Activated CD8-positive, alpha-beta T cell treated with anti-CD3 and anti-CD28 coated beads, Interleukin-2, amount 10 ng/mL, durations not matched to agents 7 days and 5 days (primary cell): ENCODE measurements at regions not wholly inside any gene's neighbourhood (a gene's known extent, or its start where the extent isn't known, plus 50 kb on each side); places are given as distances from the start of the nearest gene placed in this dataset.
"Not testable (repeated sequence)": the region's sequence is repeated elsewhere in the genome, so short reads cannot be mapped to it uniquely, and the experiment has no call there.

Experiments
- ATAC-seq: fragments of 150-1000 bp; cut with Tn5 transposase; one replicate; pipeline ENCODE4 v1.10.0; 2021; ENCODE audit warnings: moderate library complexity
- CTCF ChIA-PET: fragments of 350-600 bp; sonication (Branson Sonifier 250); formaldehyde crosslinking; loops from one replicate; lab custom pipeline; 2021; ENCODE audit warnings: antibody characterized with exemption; lab: Charles Lee
- POLR2A ChIA-PET: fragments of 350-600 bp; sonication (Branson Sonifier 250); formaldehyde crosslinking; loops from one replicate; lab custom pipeline; 2021; ENCODE audit warnings: antibody characterized with exemption; lab: Charles Lee
- DNase-seq: peaks from one replicate; pipeline ENCODE4 v3.0.0-alpha.2; 2020
- H3K27ac Mint-ChIP-seq: one replicate; pipeline ENCODE4 v1.8.0; 2021; ENCODE audit warnings: mild to moderate bottlenecking, mixed read lengths
- H3K27me3 Mint-ChIP-seq: one replicate; pipeline ENCODE4 v1.8.0; 2021; ENCODE audit warnings: low read depth, mixed read lengths
- H3K36me3 Mint-ChIP-seq: one replicate; pipeline ENCODE4 v1.8.0; 2021; ENCODE audit warnings: low read depth, mixed read lengths
- H3K4me1 Mint-ChIP-seq: one replicate; pipeline ENCODE4 v1.8.0; 2021; ENCODE audit warnings: low read depth, mixed read lengths
- H3K4me3 Mint-ChIP-seq: one replicate; pipeline ENCODE4 v1.8.0; 2021; ENCODE audit warnings: mild to moderate bottlenecking, mixed read lengths
- H3K9me3 Mint-ChIP-seq: one replicate; pipeline ENCODE4 v1.8.0; 2022; ENCODE audit warnings: mixed read lengths; ENCODE audit not compliant: insufficient read depth

DNA sequence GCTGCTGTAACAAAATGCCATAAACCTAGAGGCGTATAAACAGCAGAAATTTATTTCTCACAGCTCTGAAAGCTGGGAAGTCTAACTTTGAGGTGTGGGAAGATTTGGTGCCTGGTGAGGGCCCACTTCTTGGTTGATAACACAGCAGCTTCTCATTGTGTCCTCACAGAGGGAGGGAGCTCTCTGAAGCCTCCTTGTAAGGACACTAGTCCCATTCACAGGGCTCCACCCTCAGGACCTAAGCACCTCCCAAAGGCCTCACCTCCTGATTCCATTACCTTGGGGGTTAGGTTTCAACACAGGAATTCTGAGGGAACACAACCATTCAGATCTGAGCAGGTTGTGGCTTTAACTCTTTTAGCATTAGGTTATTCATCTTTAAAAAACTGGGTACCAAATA lies 380.3 kb upstream of the ATP10A start:
- Mint-ChIP-seq H3K27me3 (no peaks in the 10 kb centered on the region), H3K36me3 (no peaks in the 10 kb centered on the region), H3K4me1 (no peaks in the 10 kb centered on the region), H3K4me3 (no peak overlapping the region), H3K27ac (no peak overlapping the region), H3K9me3 (no peaks in the 10 kb centered on the region)
- DNase-seq, result no peak
- CTCF ChIA-PET, result no interaction called here
- POLR2A ChIA-PET, result no interaction called here
- ATAC-seq, result no peak

DNA sequence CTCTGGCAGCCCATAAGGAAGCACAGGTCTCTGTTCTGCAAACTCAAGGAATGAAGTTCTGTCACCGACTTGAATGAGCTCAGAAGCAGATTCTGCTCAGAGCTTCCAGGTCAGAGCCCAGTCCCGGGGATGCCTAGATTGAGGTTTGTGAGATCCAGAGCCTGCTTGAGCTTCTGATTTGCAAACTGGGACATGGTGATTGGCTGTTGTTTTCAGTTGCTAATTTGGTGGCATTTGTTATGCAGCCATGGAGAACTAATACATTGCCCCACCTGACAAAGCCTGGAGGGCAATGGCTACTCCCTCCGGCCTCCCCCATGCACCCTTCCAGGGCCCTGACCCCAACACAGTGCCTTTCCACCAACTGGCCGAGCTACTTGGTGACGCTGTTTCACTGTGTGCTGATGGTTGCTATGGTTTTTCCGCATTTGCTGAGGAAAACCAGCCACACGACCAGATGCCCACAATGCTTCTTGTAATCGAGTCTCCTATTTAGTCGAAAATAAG lies 379.5 kb upstream of the ATP10A start:
- Mint-ChIP-seq H3K4me3 (no peak overlapping the region), H3K27ac (no peak overlapping the region), H3K9me3 (no peaks in the 10 kb centered on the region), H3K4me1 (no peaks in the 10 kb centered on the region), H3K36me3 (no peaks in the 10 kb centered on the region), H3K27me3 (no peaks in the 10 kb centered on the region)
- DNase-seq (no peak), ATAC-seq (no peak)
- ChIA-PET CTCF (no interaction called here), POLR2A (no interaction called here)

DNA sequence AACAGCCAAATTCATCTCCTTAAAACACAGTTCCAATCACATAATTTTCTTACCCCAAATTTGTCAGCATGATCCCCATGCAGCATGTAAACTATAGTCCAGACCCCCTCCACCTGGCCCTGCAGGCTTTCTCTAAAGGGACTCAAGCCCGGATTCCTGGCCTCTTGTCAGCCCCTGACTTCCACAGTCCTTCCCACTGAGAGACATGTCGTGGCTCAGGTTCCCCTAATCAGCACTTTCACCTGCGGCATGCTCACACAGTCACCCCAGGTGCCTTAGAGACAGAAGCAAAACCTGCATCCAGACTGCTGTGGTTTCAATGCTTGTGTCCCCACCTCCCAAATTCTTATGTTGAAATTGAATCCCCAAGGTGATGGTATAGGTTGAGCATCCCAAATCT lies 372.7 kb upstream of the ATP10A start:
- CTCF ChIA-PET, result no interaction called here

DNA sequence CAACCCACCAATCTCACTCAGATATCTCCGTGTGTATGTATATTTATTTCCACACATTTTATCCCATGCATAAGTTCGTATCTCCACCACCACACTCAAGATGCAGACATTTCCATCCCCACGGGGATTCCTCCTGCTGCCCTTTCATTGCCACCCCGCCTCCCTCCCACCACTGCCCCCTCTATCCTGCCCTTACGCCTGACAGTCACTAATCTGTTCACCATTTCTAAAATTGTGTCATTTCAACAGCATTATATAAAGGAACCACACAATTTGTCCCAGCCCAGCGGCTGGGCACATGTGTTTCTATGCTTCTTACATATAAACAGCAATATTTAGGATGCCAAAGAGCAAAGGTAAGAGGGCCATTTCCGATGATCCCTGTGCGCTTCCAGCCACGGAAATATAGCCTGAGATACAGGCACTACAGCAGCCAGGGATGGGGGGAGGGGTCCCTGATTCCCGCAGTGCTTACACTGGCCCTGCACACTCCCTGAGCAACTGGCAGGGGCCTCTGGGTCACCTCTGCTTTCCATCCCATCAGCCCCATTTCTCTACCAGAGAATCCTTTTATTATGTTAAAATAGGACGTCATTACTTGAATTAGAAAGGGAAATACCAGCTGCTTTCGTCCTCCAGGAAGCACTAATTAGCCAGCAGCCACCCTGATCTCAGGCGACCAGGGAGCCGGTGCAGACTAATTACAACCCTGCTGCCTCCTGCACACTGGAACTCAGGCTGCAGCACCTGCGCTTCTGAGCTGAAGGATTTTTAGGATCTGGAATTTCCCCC lies 372.0 kb upstream of the ATP10A start:
- Mint-ChIP-seq H3K9me3 (no peaks in the 10 kb centered on the region), H3K36me3 (no peaks in the 10 kb centered on the region), H3K27ac (no peak overlapping the region), H3K27me3 (no peaks in the 10 kb centered on the region), H3K4me3 (no peak overlapping the region), H3K4me1 (no peaks in the 10 kb centered on the region)
- DNase-seq (no peak), ATAC-seq (no peak)
- ChIA-PET POLR2A (no interaction called here), CTCF (no interaction called here)

More for the DNA sequence above, 372.7 kb upstream of the ATP10A start:
- no peak overlapping the region for H3K27ac Mint-ChIP-seq
- no peaks in the 10 kb centered on the region for H3K4me1 Mint-ChIP-seq
- DNase-seq, result no peak
- POLR2A ChIA-PET, result no interaction called here
- no peak for ATAC-seq
- H3K36me3 Mint-ChIP-seq, result no peaks in the 10 kb centered on the region
- no peaks in the 10 kb centered on the region for H3K27me3 Mint-ChIP-seq
- no peak overlapping the region for H3K4me3 Mint-ChIP-seq
- H3K9me3 Mint-ChIP-seq, result no peaks in the 10 kb centered on the region

DNA sequence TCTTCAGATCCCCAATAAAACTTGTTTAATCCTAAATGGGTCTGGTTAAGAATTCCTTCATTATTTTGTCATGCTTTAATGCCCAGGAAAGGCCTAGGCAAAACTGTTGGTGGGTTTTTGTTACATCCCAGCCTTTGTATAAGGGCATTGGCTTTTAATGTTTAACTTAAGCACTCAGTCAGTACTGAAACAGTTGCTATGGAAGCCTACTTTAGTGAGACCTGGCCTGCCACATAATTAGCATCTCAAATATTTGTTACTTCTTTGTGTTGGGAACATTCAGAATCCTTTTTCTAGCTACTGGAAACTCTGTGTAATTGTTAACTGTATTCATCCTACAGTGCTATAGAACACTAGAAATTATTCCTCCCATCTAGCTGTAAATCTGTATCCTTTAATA lies 369.6 kb upstream of the ATP10A start:
- no peak for ATAC-seq
- H3K27me3 Mint-ChIP-seq, result no peaks in the 10 kb centered on the region
- H3K4me1 Mint-ChIP-seq, result no peaks in the 10 kb centered on the region
- POLR2A ChIA-PET, result no interaction called here
- CTCF ChIA-PET, result no interaction called here
- DNase-seq, result no peak
- H3K9me3 Mint-ChIP-seq, result peaks cover 4% of the 10 kb centered on the region
- H3K27ac Mint-ChIP-seq, result no peak overlapping the region
- H3K4me3 Mint-ChIP-seq, result no peak overlapping the region
- no peaks in the 10 kb centered on the region for H3K36me3 Mint-ChIP-seq

DNA sequence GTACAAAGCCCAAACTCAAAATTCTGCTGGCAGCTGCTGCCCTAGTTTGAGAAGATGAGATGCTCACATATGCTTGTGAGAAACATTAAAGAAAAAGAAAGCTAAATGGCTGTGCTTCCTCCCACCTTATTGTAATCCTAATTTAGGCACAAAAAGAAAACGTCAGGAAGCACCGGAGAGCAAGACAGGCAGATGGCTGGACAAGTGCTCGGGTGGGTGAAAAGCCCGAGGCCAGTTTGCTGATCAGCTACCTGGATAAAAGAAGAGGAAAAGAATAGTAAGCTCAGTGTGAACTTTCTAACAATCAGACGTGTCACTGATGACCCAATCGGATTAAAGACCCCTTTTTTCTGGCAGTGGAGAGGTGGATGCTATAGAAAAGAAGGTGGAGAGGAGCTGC lies 368.0 kb upstream of the ATP10A start:
- no peak for ATAC-seq
- no peak overlapping the region for H3K4me3 Mint-ChIP-seq
- ChIA-PET CTCF (no interaction called here), POLR2A (interaction anchor here (0.6 kb wide), 1 partner anchor 8 kb away, joined by 3 read pairs; no protein-coding TSS in a partner anchor)
- no peaks in the 10 kb centered on the region for H3K36me3 Mint-ChIP-seq
- DNase-seq, result no peak
- H3K27ac Mint-ChIP-seq, result no peak overlapping the region
- H3K9me3 Mint-ChIP-seq, result peaks cover 9% of the 10 kb centered on the region
- no peaks in the 10 kb centered on the region for H3K27me3 Mint-ChIP-seq
- no peaks in the 10 kb centered on the region for H3K4me1 Mint-ChIP-seq

DNA sequence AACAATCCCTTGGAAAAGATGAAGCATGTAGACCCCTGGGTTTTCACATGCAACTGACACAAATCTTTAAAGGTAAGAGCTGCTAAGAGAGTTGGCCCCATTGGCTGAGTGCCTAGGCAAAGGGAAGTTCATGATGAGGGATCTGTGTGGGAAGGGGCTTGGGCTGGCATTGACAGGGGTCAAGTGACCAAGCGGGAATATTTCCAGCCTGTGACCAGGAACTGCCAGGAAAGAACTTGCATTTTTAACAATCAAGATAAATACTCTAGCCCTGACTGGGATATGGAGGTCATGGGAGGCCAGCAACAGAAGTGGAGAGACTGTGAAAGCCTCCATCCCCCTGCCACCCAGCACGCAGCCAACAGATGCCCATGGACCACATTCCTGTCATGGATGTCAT lies 361.1 kb upstream of the ATP10A start:
- peaks cover 9% of the 10 kb centered on the region for H3K9me3 Mint-ChIP-seq

DNA sequence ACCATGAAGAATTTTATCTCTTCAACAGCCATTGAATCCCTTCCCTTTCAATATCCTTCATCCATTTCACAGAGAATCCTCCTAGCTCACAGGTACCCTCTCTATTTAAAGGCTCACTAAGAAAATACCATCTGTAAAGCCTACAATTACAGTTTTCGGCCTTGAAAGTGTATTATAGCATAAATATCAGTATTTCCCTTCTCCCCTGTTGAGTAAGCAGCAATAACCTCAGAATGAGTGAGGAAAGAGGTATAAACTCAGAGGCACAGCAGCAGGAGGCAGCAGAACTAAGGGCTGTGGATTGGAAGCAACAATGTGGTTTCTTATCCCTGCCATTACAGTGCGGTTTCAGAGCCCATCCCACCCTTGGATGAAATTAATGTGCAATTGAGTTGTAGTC lies 360.6 kb upstream of the ATP10A start:
- Mint-ChIP-seq H3K27me3 (no peaks in the 10 kb centered on the region), H3K27ac (no peak overlapping the region), H3K4me1 (no peaks in the 10 kb centered on the region), H3K36me3 (no peaks in the 10 kb centered on the region), H3K9me3 (peaks cover 5% of the 10 kb centered on the region), H3K4me3 (no peak overlapping the region)
- CTCF ChIA-PET, result no interaction called here
- DNase-seq (no peak), ATAC-seq (no peak)
- POLR2A ChIA-PET, result no interaction called here

More for the DNA sequence above, 361.1 kb upstream of the ATP10A start:
- Mint-ChIP-seq H3K4me1 (no peaks in the 10 kb centered on the region), H3K27ac (no peak overlapping the region), H3K27me3 (no peaks in the 10 kb centered on the region), H3K4me3 (no peak overlapping the region), H3K36me3 (no peaks in the 10 kb centered on the region)
- ChIA-PET CTCF (no interaction called here), POLR2A (no interaction called here)
- ATAC-seq (no peak), DNase-seq (no peak)

DNA sequence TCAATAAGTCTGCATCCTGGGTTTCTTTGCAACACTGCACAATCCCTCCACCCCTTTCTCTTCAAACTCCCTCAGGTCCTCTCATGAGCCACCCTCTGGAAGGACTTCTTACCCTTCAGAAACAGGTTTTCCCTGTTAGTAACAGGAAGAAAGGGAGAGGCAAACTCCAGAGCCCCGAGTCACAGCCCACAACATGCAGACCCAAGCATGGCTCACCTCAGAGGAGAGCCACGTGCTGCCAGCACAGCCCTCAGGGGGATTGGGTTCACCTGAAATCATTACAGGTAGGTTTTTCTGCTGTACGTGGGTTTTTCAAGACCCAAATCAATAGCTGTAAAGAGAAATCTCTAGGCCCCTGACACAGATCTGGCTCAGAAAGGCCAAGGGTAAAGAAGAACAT lies 359.7 kb upstream of the ATP10A start:
- ATAC-seq (no peak), DNase-seq (no peak)
- no peaks in the 10 kb centered on the region for H3K36me3 Mint-ChIP-seq
- H3K9me3 Mint-ChIP-seq, result peaks cover 5% of the 10 kb centered on the region
- H3K27ac Mint-ChIP-seq, result no peak overlapping the region
- H3K4me3 Mint-ChIP-seq, result no peak overlapping the region
- no peaks in the 10 kb centered on the region for H3K27me3 Mint-ChIP-seq
- POLR2A ChIA-PET, result interaction anchor here (0.7 kb wide), 1 partner anchor 9 kb away, joined by 3 read pairs; no protein-coding TSS in a partner anchor
- H3K4me1 Mint-ChIP-seq, result no peaks in the 10 kb centered on the region
- CTCF ChIA-PET, result no interaction called here

DNA sequence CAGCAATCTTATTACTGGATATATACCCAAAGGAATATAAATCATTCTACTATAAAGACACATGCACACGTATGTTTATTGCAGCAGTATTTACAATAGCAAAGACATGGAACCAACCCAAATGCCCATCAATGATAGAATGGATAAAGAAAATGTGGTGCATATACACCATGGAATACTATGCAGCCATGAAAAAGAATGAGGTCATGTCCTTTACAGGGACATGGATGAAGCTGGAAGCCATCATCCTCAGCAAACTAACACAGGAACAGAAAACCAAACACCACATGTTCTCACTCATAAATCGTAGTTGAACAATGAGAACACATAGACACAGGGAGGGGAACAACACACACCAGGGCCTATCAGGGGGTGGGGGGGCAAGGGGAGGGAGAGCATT lies 353.9 kb upstream of the ATP10A start:
- H3K9me3 Mint-ChIP-seq, H3K27ac Mint-ChIP-seq, H3K4me1 Mint-ChIP-seq, H3K27me3 Mint-ChIP-seq, DNase-seq, POLR2A ChIA-PET, ATAC-seq, CTCF ChIA-PET, H3K4me3 Mint-ChIP-seq, H3K36me3 Mint-ChIP-seq: not testable (repeated sequence)

DNA sequence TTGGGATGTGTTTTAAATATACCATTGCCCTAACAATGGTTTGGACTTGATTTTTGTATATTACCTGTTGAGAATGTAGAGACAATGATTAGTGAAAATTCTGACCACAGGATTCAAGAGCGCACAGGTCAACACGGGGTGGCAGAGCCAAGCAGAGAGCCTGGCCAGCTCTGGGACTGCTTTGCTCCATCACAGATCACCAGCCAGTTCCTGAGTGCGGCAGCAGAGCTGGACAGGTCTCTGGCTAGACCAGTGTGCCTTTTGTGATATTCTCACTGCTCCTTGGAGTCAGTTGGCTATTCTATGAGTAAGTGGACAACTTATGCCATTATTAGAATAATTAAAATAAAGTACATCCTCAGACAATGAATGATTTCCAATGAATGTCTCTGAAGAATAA lies 351.2 kb upstream of the ATP10A start:
- H3K36me3 Mint-ChIP-seq, result no peaks in the 10 kb centered on the region

DNA sequence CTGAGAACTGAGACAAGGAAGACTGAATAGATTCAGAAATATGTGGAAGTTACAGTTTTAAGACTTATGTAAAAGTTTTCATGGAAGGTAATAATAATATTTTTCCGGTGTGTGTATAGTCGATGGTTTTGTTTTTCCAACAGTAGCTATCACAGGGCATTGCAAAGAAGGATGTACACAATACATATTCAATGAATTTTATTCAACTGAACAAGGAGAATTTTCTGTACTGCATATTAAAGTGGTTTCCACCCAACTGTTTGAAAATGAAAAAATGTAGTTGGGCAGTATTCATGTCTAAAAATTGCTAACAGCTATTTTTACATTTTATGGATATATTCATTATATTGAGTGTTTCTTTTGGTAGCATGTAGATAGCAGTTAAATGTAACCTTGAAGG lies 350.3 kb upstream of the ATP10A start:
- DNase-seq (no peak), ATAC-seq (no peak)
- H3K36me3 Mint-ChIP-seq, result no peaks in the 10 kb centered on the region
- H3K4me3 Mint-ChIP-seq, result no peak overlapping the region
- CTCF ChIA-PET, result interaction anchor here (0.6 kb wide), 1 partner anchor 133 kb away, joined by 3 read pairs; no protein-coding TSS in a partner anchor
- no peaks in the 10 kb centered on the region for H3K9me3 Mint-ChIP-seq
- H3K4me1 Mint-ChIP-seq, result no peaks in the 10 kb centered on the region
- H3K27me3 Mint-ChIP-seq, result peaks cover 3% of the 10 kb centered on the region
- no peak overlapping the region for H3K27ac Mint-ChIP-seq
- POLR2A ChIA-PET, result no interaction called here

More for the DNA sequence above, 351.2 kb upstream of the ATP10A start:
- Mint-ChIP-seq H3K27me3 (peaks cover 3% of the 10 kb centered on the region), H3K9me3 (no peaks in the 10 kb centered on the region), H3K27ac (no peak overlapping the region), H3K4me3 (no peak overlapping the region), H3K4me1 (no peaks in the 10 kb centered on the region)
- ChIA-PET CTCF (no interaction called here), POLR2A (no interaction called here)
- no peak for ATAC-seq
- no peak for DNase-seq
